ENCODE measurements at regions not wholly inside any gene's neighbourhood (a gene's known extent, or its start where the extent isn't known, plus 50 kb on each side); places are given as distances from the start of the nearest gene placed in this dataset.

DNA sequence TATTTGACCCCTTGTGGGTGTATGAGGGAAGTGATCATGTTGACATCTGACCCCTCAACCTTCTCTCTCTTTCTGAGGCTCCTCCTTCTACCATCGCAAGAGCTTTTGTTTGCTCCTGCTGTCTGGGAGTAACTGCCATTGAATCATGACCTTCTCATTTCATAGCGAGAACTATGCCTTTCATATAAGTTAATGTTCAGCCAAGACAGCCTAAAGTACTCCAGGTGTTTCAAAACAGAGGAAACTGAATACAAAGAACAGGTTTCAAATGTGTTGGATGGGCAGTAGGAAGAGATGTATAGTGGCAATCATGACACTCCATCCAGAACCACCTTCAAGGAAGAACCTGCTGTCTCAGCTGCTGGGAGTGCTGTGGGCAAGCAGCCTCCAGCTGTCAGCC is 403.1 kb downstream of the MID1IP1 start:
- Mint-ChIP-seq H3K27me3 (ENCODE audit: insufficient read depth) (peaks cover 3% of the 10 kb centered on the region; the same call in 1 of the 2 replicates), H3K4me1 (ENCODE audit: low read depth) (no peaks in the 10 kb centered on the region), H3K4me3 (no peak overlapping the region), H3K9me3 (no peaks in the 10 kb centered on the region), H3K36me3 (ENCODE audit: low read depth) (no peaks in the 10 kb centered on the region), H3K27ac (no peak overlapping the region)
- DNase-seq, result no peak
- TF ChIP-seq, protein P1, sequence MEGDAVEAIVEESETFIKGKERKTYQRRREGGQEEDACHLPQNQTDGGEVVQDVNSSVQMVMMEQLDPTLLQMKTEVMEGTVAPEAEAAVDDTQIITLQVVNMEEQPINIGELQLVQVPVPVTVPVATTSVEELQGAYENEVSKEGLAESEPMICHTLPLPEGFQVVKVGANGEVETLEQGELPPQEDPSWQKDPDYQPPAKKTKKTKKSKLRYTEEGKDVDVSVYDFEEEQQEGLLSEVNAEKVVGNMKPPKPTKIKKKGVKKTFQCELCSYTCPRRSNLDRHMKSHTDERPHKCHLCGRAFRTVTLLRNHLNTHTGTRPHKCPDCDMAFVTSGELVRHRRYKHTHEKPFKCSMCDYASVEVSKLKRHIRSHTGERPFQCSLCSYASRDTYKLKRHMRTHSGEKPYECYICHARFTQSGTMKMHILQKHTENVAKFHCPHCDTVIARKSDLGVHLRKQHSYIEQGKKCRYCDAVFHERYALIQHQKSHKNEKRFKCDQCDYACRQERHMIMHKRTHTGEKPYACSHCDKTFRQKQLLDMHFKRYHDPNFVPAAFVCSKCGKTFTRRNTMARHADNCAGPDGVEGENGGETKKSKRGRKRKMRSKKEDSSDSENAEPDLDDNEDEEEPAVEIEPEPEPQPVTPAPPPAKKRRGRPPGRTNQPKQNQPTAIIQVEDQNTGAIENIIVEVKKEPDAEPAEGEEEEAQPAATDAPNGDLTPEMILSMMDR (IDR thresholded peaks at IDR 0.05), result no peak

- Mint-ChIP-seq H3K4me3 (no peak overlapping the region), H3K27ac (no peak overlapping the region), H3K9me3 (no peaks in the 10 kb centered on the region), H3K27me3 (ENCODE audit: insufficient read depth) (peaks cover 3% of the 10 kb centered on the region; the same call in 1 of the 2 replicates), H3K4me1 (ENCODE audit: low read depth) (no peaks in the 10 kb centered on the region), H3K36me3 (ENCODE audit: low read depth) (no peaks in the 10 kb centered on the region)
- no peak for DNase-seq
- TF ChIP-seq, protein P1 (IDR thresholded peaks at IDR 0.05), result no peak
These were observed 403.7 kb downstream of the MID1IP1 start for GRCh38 chrX:39204945-39205344.

GRCh38 chrX:39205467-39205866 is 404.2 kb downstream of the MID1IP1 start:
- Mint-ChIP-seq H3K36me3 (ENCODE audit: low read depth) (no peaks in the 10 kb centered on the region), H3K27me3 (ENCODE audit: insufficient read depth) (peaks cover 3% of the 10 kb centered on the region; the same call in 1 of the 2 replicates), H3K9me3 (no peaks in the 10 kb centered on the region), H3K27ac (no peak overlapping the region), H3K4me3 (no peak overlapping the region), H3K4me1 (ENCODE audit: low read depth) (no peaks in the 10 kb centered on the region)
- no peak for DNase-seq
- TF ChIP-seq, protein P1 (IDR thresholded peaks at IDR 0.05), result no peak

DNA sequence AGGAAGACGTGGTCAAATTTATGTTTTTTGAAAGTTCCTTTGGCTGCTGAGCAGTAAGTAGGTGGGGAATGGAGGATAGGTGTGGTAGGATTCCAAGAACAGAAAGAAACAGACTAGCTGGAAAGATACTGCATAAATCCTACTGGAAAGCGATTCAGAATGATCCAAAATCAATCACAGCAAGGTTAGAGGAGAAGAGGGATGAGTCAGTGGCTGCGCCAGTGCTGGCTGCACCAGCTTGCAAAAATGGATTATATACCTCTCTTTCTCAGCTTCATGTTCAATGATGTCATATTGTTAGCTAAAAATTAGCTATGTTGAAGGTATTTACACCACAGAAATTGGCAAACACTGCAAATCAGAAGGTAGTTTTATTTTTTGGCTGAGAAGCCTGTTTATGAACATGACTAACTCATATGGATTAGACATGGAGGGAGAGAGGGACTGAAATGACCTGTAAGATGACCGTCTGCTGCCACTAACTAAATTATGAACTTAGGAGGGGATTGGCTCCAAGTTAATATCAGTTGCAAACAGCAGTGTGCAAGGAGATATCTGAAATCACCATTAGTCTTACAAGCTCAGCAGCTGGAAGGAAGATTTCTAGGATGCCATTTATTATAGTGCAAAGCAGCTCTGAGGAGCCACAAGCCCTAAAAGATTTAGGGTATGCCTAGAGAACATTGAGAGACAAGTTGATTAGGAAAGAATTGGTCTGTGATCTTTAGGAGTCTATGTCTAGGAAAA is 405.3 kb downstream of the MID1IP1 start:
- no peak for DNase-seq
- Mint-ChIP-seq H3K27ac (no peak overlapping the region), H3K4me3 (no peak overlapping the region), H3K27me3 (ENCODE audit: insufficient read depth) (peaks cover 3% of the 10 kb centered on the region; the same call in 1 of the 2 replicates), H3K4me1 (ENCODE audit: low read depth) (no peaks in the 10 kb centered on the region), H3K36me3 (ENCODE audit: low read depth) (no peaks in the 10 kb centered on the region), H3K9me3 (no peaks in the 10 kb centered on the region)
- TF ChIP-seq, protein P1 (IDR thresholded peaks at IDR 0.05), result no peak

DNA sequence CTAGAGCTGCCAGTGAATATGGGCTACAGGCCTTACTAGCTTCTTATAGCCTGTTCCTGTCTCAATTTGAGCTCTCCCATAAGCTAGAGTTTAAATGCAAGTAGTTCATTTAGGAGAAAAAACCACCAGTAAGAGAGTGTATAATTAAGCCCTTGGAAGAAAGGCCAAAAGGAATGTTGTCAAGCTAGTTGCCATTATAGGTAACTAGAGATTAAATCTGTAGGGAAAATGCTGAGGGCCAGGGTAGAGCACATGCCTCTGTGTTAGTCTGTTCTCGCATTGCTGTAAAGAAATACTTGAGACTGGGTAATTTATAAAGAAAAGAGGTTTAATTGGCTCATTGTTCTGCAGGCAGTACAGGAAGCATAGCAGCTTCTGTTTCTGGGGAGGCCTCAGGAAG is 410.2 kb downstream of the MID1IP1 start:
- TF ChIP-seq, protein P1 (IDR thresholded peaks at IDR 0.05), result no peak
- no peak for DNase-seq
- Mint-ChIP-seq H3K9me3 (no peaks in the 10 kb centered on the region), H3K27me3 (ENCODE audit: insufficient read depth) (no peaks in the 10 kb centered on the region), H3K36me3 (ENCODE audit: low read depth) (no peaks in the 10 kb centered on the region), H3K4me3 (no peak overlapping the region), H3K27ac (no peak overlapping the region), H3K4me1 (ENCODE audit: low read depth) (no peaks in the 10 kb centered on the region)

Data from HFFc6 (cell line).